Activated CD8-positive, alpha-beta T cell treated with anti-CD3 and anti-CD28 coated beads for 36 hours (primary cell): ENCODE measurements at regions not wholly inside any gene's neighbourhood (a gene's known extent, or its start where the extent isn't known, plus 50 kb on each side); places are given as distances from the start of the nearest gene placed in this dataset.

Experiments
- ATAC-seq: fragments of 200-7000 bp; cut with Tn5 transposase; one replicate; pipeline ENCODE4 v1.10.0; 2021; ENCODE audit warnings: mild to moderate bottlenecking, moderate library complexity
- CTCF ChIA-PET: fragments of 350-600 bp; sonication (Branson Sonifier 250); formaldehyde crosslinking; loops from one replicate; lab custom pipeline; 2021; ENCODE audit warnings: antibody characterized with exemption; lab: Charles Lee
- POLR2A ChIA-PET: fragments of 350-600 bp; sonication (Branson Sonifier 250); formaldehyde crosslinking; loops from one replicate; lab custom pipeline; 2021; ENCODE audit warnings: antibody characterized with exemption; lab: Charles Lee
- DNase-seq: peaks from one replicate; pipeline ENCODE4 v3.0.0-alpha.2; 2020
- H3K27ac Mint-ChIP-seq: one replicate; pipeline ENCODE4 v1.8.0; 2021; ENCODE audit warnings: mild to moderate bottlenecking, mixed read lengths
- H3K27me3 Mint-ChIP-seq: one replicate; pipeline ENCODE4 v1.8.0; 2021; ENCODE audit warnings: mixed read lengths
- H3K36me3 Mint-ChIP-seq: one replicate; pipeline ENCODE4 v1.8.0; 2021; ENCODE audit warnings: low read depth, mixed read lengths
- H3K4me1 Mint-ChIP-seq: one replicate; pipeline ENCODE4 v1.8.0; 2021; ENCODE audit warnings: low read depth, mixed read lengths
- H3K4me3 Mint-ChIP-seq: one replicate; pipeline ENCODE4 v1.8.0; 2021; ENCODE audit warnings: mild to moderate bottlenecking, moderate library complexity, mixed read lengths
- H3K9me3 Mint-ChIP-seq: one replicate; pipeline ENCODE4 v1.8.0; 2021; ENCODE audit warnings: mixed read lengths
- intact Hi-C: fragments of 100-400 bp; cut with micrococcal nuclease; formaldehyde crosslinking; loops from one replicate; pipeline ENCODE4 v1.10.0; 2022
- TF ChIP-seq, protein P1 (sequence below): fragments of 200-600 bp; IDR thresholded peaks from one replicate; pipeline ENCODE4 v1.8.0; 2022; ENCODE audit warnings: antibody characterized with exemption, mild to moderate bottlenecking

DNA sequence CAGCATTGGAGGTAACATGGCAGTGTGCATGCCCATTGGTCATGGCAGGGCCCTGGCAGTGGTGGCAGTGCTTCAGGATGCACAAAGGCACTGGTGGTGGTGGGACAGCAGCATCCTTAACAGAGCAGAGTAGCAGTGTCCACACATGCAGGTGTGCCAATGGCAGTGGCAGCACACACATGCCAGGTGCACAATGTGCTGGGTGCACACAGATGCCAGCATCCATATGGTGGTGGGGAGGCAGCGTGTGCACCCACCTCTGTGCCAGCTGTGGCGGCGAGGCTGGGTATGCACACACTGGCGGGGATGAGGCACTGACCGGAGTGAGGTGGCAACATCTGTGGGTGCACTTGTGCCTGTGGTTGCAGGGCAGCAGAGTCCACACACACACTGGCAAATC lies 150.6 kb downstream of the SI start:
- H3K9me3 Mint-ChIP-seq = peaks cover 13% of the 10 kb centered on the region
- H3K36me3 Mint-ChIP-seq = no peaks in the 10 kb centered on the region
- no peak overlapping the region for H3K4me3 Mint-ChIP-seq
- no peak overlapping the region for H3K27ac Mint-ChIP-seq
- intact Hi-C loops = no loop called here
- H3K27me3 Mint-ChIP-seq = no peaks in the 10 kb centered on the region
- CTCF ChIA-PET = no interaction called here
- TF ChIP-seq, protein P1, sequence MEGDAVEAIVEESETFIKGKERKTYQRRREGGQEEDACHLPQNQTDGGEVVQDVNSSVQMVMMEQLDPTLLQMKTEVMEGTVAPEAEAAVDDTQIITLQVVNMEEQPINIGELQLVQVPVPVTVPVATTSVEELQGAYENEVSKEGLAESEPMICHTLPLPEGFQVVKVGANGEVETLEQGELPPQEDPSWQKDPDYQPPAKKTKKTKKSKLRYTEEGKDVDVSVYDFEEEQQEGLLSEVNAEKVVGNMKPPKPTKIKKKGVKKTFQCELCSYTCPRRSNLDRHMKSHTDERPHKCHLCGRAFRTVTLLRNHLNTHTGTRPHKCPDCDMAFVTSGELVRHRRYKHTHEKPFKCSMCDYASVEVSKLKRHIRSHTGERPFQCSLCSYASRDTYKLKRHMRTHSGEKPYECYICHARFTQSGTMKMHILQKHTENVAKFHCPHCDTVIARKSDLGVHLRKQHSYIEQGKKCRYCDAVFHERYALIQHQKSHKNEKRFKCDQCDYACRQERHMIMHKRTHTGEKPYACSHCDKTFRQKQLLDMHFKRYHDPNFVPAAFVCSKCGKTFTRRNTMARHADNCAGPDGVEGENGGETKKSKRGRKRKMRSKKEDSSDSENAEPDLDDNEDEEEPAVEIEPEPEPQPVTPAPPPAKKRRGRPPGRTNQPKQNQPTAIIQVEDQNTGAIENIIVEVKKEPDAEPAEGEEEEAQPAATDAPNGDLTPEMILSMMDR = no peak
- POLR2A ChIA-PET = no interaction called here
- ATAC-seq (no peak), DNase-seq (no peak)
- H3K4me1 Mint-ChIP-seq = no peaks in the 10 kb centered on the region

DNA sequence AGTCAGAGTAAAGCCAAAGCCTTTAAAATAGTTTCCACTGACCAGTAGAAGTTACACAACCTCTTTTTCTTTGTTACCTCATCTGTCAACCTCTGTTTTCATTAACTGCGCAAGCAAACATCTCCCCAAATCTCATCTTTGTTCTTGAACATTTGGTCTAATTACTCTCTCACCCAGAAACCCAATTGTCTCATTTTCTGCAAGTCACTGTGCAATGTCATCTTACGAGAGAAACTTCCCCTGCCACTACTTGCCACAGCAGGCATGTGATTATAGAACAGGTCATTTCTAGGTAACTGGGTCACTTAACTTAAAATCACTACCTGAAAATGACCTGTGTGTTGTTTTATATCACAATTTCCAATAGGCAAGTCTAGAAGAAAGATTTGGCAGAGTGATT lies 159.4 kb downstream of the SI start:
- no peak overlapping the region for H3K27ac Mint-ChIP-seq
- H3K27me3 Mint-ChIP-seq = no peaks in the 10 kb centered on the region
- ChIA-PET POLR2A (no interaction called here), CTCF (no interaction called here)
- H3K36me3 Mint-ChIP-seq = no peaks in the 10 kb centered on the region
- TF ChIP-seq, protein P1 = no peak
- H3K4me1 Mint-ChIP-seq = no peaks in the 10 kb centered on the region
- peaks cover 10% of the 10 kb centered on the region for H3K9me3 Mint-ChIP-seq
- no peak overlapping the region for H3K4me3 Mint-ChIP-seq
- ATAC-seq = no peak
- no peak for DNase-seq
- intact Hi-C loops = no loop called here

DNA sequence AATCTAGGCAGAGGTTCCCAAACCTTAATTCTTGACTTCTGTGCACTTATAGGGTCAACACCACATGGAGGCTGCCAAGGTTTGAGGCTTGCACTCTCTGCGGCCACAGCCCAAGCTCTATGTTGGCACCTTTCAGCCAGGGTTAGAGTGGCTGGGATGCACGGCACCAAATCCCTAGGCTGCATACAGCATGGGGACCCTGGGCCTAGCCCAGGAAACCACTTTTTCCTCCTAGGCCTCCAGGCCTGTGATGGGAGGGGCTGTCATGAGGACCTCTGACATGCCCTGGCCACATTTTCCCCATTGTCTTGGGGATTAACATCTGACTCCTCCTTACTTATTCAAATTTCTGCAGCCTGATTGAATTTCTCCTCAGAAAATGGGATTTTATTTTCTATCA lies 165.4 kb downstream of the SI start:
- Mint-ChIP-seq H3K27ac (no peak overlapping the region), H3K27me3 (no peaks in the 10 kb centered on the region), H3K4me3 (no peak overlapping the region), H3K9me3 (peaks cover 11% of the 10 kb centered on the region), H3K4me1 (no peaks in the 10 kb centered on the region), H3K36me3 (no peaks in the 10 kb centered on the region)
- intact Hi-C loops = no loop called here
- POLR2A ChIA-PET = no interaction called here
- ATAC-seq (no peak), DNase-seq (no peak)
- CTCF ChIA-PET = no interaction called here
- TF ChIP-seq, protein P1 = no peak

DNA sequence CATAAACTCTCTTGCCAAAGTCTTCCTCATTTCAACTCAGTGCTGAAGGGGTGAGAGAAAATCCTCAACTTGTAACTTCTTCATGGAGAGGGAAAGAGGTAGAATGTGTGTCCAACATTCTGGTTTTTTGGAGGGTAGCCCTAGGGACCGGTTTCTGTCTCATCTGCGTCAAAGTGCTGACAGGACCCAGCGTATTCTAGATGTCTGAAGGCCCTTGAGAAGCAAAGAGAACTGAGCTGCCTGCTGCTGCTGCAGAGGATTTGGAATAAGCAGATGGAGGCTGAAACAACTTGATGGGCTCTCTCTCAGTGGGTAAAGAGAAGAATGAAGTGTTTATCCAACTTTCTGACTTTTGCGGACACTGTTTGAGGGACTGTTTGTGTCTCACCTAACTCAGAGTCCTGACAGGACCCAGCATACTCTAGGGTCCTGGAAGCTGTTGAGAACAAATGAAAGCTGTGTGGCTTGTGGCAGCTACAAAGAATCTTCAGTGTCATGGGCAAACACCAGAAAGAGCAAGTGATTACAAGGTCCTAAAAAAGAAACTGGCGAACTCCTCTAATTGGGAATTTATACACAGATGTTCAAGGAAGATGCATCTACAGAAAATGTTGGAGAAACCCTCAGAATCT lies 174.4 kb downstream of the SI start:
- peaks cover 3% of the 10 kb centered on the region for H3K9me3 Mint-ChIP-seq
- no peaks in the 10 kb centered on the region for H3K27me3 Mint-ChIP-seq
- ATAC-seq (no peak), DNase-seq (no peak)
- intact Hi-C loops = no loop called here
- ChIA-PET CTCF (no interaction called here), POLR2A (no interaction called here)
- no peak overlapping the region for H3K4me3 Mint-ChIP-seq
- H3K36me3 Mint-ChIP-seq = no peaks in the 10 kb centered on the region
- H3K4me1 Mint-ChIP-seq = no peaks in the 10 kb centered on the region
- TF ChIP-seq, protein P1 = no peak
- no peak overlapping the region for H3K27ac Mint-ChIP-seq

DNA sequence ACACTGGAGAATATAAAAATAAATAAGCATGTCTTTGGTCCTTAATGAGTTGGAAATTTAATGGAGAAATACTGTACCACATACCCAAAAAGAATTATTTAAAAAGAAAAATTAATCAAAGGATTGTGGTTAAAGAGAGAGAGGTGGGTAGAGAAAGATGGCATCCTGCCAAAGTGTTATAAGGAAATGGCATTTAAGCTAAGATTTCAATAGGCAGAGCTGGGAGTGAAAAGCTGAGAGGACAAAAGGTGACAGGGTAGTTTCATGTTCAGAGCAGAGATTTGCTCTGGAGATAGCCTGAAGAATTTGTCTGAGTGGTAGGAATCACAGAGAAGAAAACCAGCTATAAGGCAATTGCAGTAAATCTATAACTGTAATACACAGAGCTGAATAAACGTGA lies 181.0 kb downstream of the SI start:
- POLR2A ChIA-PET = no interaction called here
- TF ChIP-seq, protein P1 = no peak
- H3K4me1 Mint-ChIP-seq = no peaks in the 10 kb centered on the region
- intact Hi-C loops = no loop called here
- no peak for DNase-seq
- H3K4me3 Mint-ChIP-seq = no peak overlapping the region
- H3K27me3 Mint-ChIP-seq = no peaks in the 10 kb centered on the region
- CTCF ChIA-PET = no interaction called here
- H3K36me3 Mint-ChIP-seq = no peaks in the 10 kb centered on the region
- no peak overlapping the region for H3K27ac Mint-ChIP-seq
- H3K9me3 Mint-ChIP-seq = peaks cover 3% of the 10 kb centered on the region
- no peak for ATAC-seq
